Skeletal muscle satellite cell (primary cell): ENCODE measurements at regions not wholly inside any gene's neighbourhood (a gene's known extent, or its start where the extent isn't known, plus 50 kb on each side); places are given as distances from the start of the nearest gene placed in this dataset.

Source experiments
- H3K27me3 ChIP-seq: 2 replicates; pipeline ENCODE4 v1.7.0; 2013; ENCODE audit warnings: low read length; ENCODE audit not compliant: control insufficient read depth, insufficient read depth
- H3K36me3 ChIP-seq: 2 replicates; pipeline ENCODE4 v1.7.0; 2013; ENCODE audit warnings: mild to moderate bottlenecking, control low read depth, low read length; ENCODE audit not compliant: insufficient read depth
- H3K4me1 ChIP-seq: 2 replicates; pipeline ENCODE4 v1.7.0; 2013; ENCODE audit warnings: low read length; ENCODE audit not compliant: control insufficient read depth, insufficient read depth
- H3K4me2 ChIP-seq: 2 replicates; pipeline ENCODE4 v1.7.0; 2013; ENCODE audit warnings: mild to moderate bottlenecking, low read length
- H3K4me3 ChIP-seq: 2 replicates; pipeline ENCODE4 v1.7.0; 2013; ENCODE audit warnings: low read length
- H3K9ac ChIP-seq: 2 replicates; pipeline ENCODE4 v1.7.0; 2013; ENCODE audit warnings: mild to moderate bottlenecking, low read depth, low read length, moderate library complexity
- H3K9me3 ChIP-seq: replicated peaks from 2 replicates; pipeline ENCODE4 v1.7.0; 2013; ENCODE audit warnings: mild to moderate bottlenecking, control low read depth, low read length

GRCh38 chr16:51953286-51953985 lies 593.5 kb downstream of the TOX3 start:
- Histone ChIP-seq H3K27me3 (no peaks in the 10 kb centered on the region), H3K36me3 (no peaks in the 10 kb centered on the region), H3K9ac (no peak overlapping the region), H3K4me2 (no peak overlapping the region), H3K4me3 (no peak overlapping the region), H3K9me3 (no peaks in the 10 kb centered on the region), H3K4me1 (no peaks in the 10 kb centered on the region)

- Histone ChIP-seq H3K36me3 (no peaks in the 10 kb centered on the region), H3K4me2 (no peak overlapping the region), H3K9me3 (no peaks in the 10 kb centered on the region), H3K9ac (no peak overlapping the region), H3K4me1 (no peaks in the 10 kb centered on the region), H3K4me3 (no peak overlapping the region), H3K27me3 (no peaks in the 10 kb centered on the region)
Observed at GRCh38 chr16:51952500-51952899, 594.4 kb downstream of the TOX3 start.

DNA sequence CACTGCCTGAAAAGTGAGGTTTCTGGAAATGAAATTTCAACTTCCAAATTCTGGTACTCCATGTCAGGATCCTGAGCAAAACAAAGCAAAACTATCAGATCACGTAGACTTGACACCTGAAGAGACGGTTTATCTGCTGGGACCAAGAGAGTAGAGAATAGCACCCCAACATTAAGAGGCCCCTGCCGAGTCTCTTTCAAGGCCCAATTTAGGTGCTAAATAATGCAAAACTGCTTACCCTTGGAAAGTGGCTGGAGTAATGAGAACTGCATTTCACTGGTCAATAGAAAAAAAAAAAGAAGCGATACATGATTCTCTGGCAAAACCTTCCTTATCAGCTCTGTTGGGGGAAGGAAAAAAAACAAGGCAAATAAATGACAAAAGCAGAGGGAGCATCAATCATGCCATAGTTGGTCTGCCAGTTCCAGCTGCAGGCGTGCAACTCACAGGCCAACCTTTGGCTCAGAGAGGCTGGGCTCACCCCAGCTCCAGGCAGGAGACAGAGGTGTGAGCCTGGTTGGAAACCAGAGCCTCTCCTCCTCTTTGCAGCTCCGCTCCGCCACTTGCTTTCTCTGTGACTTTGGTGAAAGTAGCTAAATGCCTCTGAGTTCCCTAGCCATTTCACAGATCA lies 595.2 kb downstream of the TOX3 start:
- Histone ChIP-seq H3K36me3 (no peaks in the 10 kb centered on the region), H3K9ac (no peak overlapping the region), H3K4me3 (no peak overlapping the region), H3K9me3 (no peaks in the 10 kb centered on the region), H3K4me1 (no peaks in the 10 kb centered on the region), H3K4me2 (no peak overlapping the region), H3K27me3 (no peaks in the 10 kb centered on the region)

DNA sequence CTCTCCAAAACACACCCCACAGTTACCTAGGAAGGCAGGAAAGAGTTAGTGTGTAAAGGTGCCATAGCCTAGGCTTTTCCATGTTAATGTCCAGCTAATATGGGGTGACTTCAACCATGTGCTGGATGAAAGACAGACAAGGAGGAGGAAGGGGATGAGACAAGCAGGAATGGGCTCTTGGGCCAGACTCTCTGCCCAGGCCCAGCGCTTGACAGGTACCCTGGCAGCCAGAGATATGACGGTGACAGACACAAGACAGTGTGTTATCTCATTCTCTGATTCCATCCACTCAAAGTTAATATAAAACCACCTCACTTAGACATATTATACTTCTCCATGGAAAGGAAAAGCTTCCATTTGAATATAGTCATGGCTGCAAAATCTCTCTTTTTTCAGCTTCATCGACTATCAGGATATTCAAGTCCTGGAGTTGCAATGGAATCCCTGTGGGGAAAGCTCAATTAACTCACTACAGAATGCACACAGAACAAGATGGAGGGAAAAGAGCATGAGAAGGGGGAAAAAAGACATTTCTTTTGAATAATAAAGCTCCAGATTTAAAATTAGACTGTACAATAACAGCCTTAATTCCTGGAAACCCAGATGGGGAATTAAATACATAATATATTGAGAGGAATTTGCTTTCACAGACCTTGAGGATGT lies 596.7 kb downstream of the TOX3 start:
- H3K4me3 ChIP-seq, result no peak overlapping the region
- no peak overlapping the region for H3K9ac ChIP-seq
- H3K9me3 ChIP-seq, result no peaks in the 10 kb centered on the region
- no peaks in the 10 kb centered on the region for H3K4me1 ChIP-seq
- no peaks in the 10 kb centered on the region for H3K27me3 ChIP-seq
- H3K36me3 ChIP-seq, result no peaks in the 10 kb centered on the region
- H3K4me2 ChIP-seq, result no peak overlapping the region

GRCh38 chr16:51949282-51949681 lies 597.7 kb downstream of the TOX3 start:
- no peak overlapping the region for H3K9ac ChIP-seq
- H3K4me2 ChIP-seq, result no peak overlapping the region
- no peaks in the 10 kb centered on the region for H3K36me3 ChIP-seq
- H3K9me3 ChIP-seq, result no peaks in the 10 kb centered on the region
- H3K4me1 ChIP-seq, result no peaks in the 10 kb centered on the region
- H3K4me3 ChIP-seq, result no peak overlapping the region
- no peaks in the 10 kb centered on the region for H3K27me3 ChIP-seq

- H3K4me3 ChIP-seq, result no peak overlapping the region
- no peaks in the 10 kb centered on the region for H3K9me3 ChIP-seq
- no peaks in the 10 kb centered on the region for H3K36me3 ChIP-seq
- no peak overlapping the region for H3K9ac ChIP-seq
- H3K4me1 ChIP-seq, result no peaks in the 10 kb centered on the region
- no peaks in the 10 kb centered on the region for H3K27me3 ChIP-seq
- H3K4me2 ChIP-seq, result no peak overlapping the region
Observed at GRCh38 chr16:51941412-51941811, 605.5 kb downstream of the TOX3 start.

- Histone ChIP-seq H3K9ac (no peak overlapping the region), H3K36me3 (no peaks in the 10 kb centered on the region), H3K4me1 (no peaks in the 10 kb centered on the region), H3K4me2 (no peak overlapping the region), H3K9me3 (no peaks in the 10 kb centered on the region), H3K4me3 (no peak overlapping the region), H3K27me3 (no peaks in the 10 kb centered on the region)
Observed at GRCh38 chr16:51940183-51940582, 606.8 kb downstream of the TOX3 start.

GRCh38 chr16:51939378-51939871 lies 607.5 kb downstream of the TOX3 start:
- H3K4me2 ChIP-seq, result no peak overlapping the region
- H3K9ac ChIP-seq, result no peak overlapping the region
- H3K27me3 ChIP-seq, result no peaks in the 10 kb centered on the region
- H3K9me3 ChIP-seq, result no peaks in the 10 kb centered on the region
- H3K4me1 ChIP-seq, result no peaks in the 10 kb centered on the region
- no peak overlapping the region for H3K4me3 ChIP-seq
- H3K36me3 ChIP-seq, result no peaks in the 10 kb centered on the region

- no peaks in the 10 kb centered on the region for H3K27me3 ChIP-seq
- no peaks in the 10 kb centered on the region for H3K4me1 ChIP-seq
- no peak overlapping the region for H3K4me2 ChIP-seq
- no peak overlapping the region for H3K4me3 ChIP-seq
- H3K9ac ChIP-seq, result no peak overlapping the region
- H3K9me3 ChIP-seq, result no peaks in the 10 kb centered on the region
- no peaks in the 10 kb centered on the region for H3K36me3 ChIP-seq
Observed at GRCh38 chr16:51938861-51939260, 608.1 kb downstream of the TOX3 start.

- H3K4me2 ChIP-seq, result no peak overlapping the region
- H3K36me3 ChIP-seq, result no peaks in the 10 kb centered on the region
- H3K9ac ChIP-seq, result no peak overlapping the region
- no peaks in the 10 kb centered on the region for H3K4me1 ChIP-seq
- no peak overlapping the region for H3K4me3 ChIP-seq
- H3K9me3 ChIP-seq, result no peaks in the 10 kb centered on the region
- H3K27me3 ChIP-seq, result no peaks in the 10 kb centered on the region
Observed at GRCh38 chr16:51937771-51938170, 609.2 kb downstream of the TOX3 start.

- no peaks in the 10 kb centered on the region for H3K9me3 ChIP-seq
- no peaks in the 10 kb centered on the region for H3K36me3 ChIP-seq
- H3K4me2 ChIP-seq, result no peak overlapping the region
- no peak overlapping the region for H3K9ac ChIP-seq
- H3K4me3 ChIP-seq, result no peak overlapping the region
- H3K27me3 ChIP-seq, result no peaks in the 10 kb centered on the region
- H3K4me1 ChIP-seq, result no peaks in the 10 kb centered on the region
Observed at GRCh38 chr16:51936846-51937245, 610.1 kb downstream of the TOX3 start.
